ENCODE measurements at regions not wholly inside any gene's neighbourhood (a gene's known extent, or its start where the extent isn't known, plus 50 kb on each side); places are given as distances from the start of the nearest gene placed in this dataset.

- Histone ChIP-seq H3K4me1 (ENCODE audit: control extremely low read depth in 1 of 4, control insufficient read depth in 4 of 4, insufficient read depth in 4 of 4, low read length in 3 of 4) (no peaks in the 10 kb centered on the region), H3K36me3 (ENCODE audit: control insufficient read depth in 4 of 4, insufficient read depth in 4 of 4, low read length in 3 of 4) (no peaks in the 10 kb centered on the region), H3K4me3 (ENCODE audit: control insufficient read depth in 1 of 7, extremely low read depth in 1 of 7, insufficient read depth in 4 of 7, low read depth in 2 of 7, low read length in 6 of 7) (no peak overlapping the region), H3K27ac (ENCODE audit: insufficient read depth in 1 of 2, low read depth in 1 of 2, low read length in 2 of 2, poor library complexity in 1 of 2, severe bottlenecking in 2 of 2) (no peak overlapping the region), H3K27me3 (replicated peaks in 2 of 5; ENCODE audit: control insufficient read depth in 4 of 5, insufficient read depth in 5 of 5, low read length in 4 of 5) (no peaks in the 10 kb centered on the region), H3K9me3 (ENCODE audit: control extremely low read depth in 1 of 5, control insufficient read depth in 4 of 5, insufficient read depth in 2 of 5, low read depth in 1 of 5, low read length in 4 of 5) (peaks cover 0 to 12% (median 0%) of the 10 kb centered on the region in 5 experiments)
- WGBS (ENCODE audit: insufficient coverage) = 71% methylated on average over 3 of the region's 3 CpGs
- POLR2A ChIA-PET = no interaction called here
- DNase-seq = peak in 2 of 3 donors; percentile 6 to 22
- CTCF ChIA-PET = no interaction called here
Observed at GRCh38 chr12:31783996-31784645, 55.3 kb upstream of the AMN1 start.

- WGBS (ENCODE audit: insufficient coverage) = no CpG with 5 or more reads among the region's 1 CpG
- H3K9me3 ChIP-seq (ENCODE audit: control extremely low read depth in 1 of 5, control insufficient read depth in 4 of 5, insufficient read depth in 2 of 5, low read depth in 1 of 5, low read length in 4 of 5) = peaks cover 0 to 12% (median 0%) of the 10 kb centered on the region in 5 experiments
- no peaks in the 10 kb centered on the region for H3K27me3 ChIP-seq (replicated peaks in 2 of 5; ENCODE audit: control insufficient read depth in 4 of 5, insufficient read depth in 5 of 5, low read length in 4 of 5)
- no peaks in the 10 kb centered on the region for H3K4me1 ChIP-seq (ENCODE audit: control extremely low read depth in 1 of 4, control insufficient read depth in 4 of 4, insufficient read depth in 4 of 4, low read length in 3 of 4)
- no peaks in the 10 kb centered on the region for H3K36me3 ChIP-seq (ENCODE audit: control insufficient read depth in 4 of 4, insufficient read depth in 4 of 4, low read length in 3 of 4)
- ChIA-PET CTCF (no interaction called here), POLR2A (no interaction called here)
- no peak overlapping the region for H3K4me3 ChIP-seq (ENCODE audit: control insufficient read depth in 1 of 7, extremely low read depth in 1 of 7, insufficient read depth in 4 of 7, low read depth in 2 of 7, low read length in 6 of 7)
- no peak overlapping the region for H3K27ac ChIP-seq (ENCODE audit: insufficient read depth in 1 of 2, low read depth in 1 of 2, low read length in 2 of 2, poor library complexity in 1 of 2, severe bottlenecking in 2 of 2)
- no peak for DNase-seq
Observed at GRCh38 chr12:31783556-31783955, 54.7 kb upstream of the AMN1 start.

DNA sequence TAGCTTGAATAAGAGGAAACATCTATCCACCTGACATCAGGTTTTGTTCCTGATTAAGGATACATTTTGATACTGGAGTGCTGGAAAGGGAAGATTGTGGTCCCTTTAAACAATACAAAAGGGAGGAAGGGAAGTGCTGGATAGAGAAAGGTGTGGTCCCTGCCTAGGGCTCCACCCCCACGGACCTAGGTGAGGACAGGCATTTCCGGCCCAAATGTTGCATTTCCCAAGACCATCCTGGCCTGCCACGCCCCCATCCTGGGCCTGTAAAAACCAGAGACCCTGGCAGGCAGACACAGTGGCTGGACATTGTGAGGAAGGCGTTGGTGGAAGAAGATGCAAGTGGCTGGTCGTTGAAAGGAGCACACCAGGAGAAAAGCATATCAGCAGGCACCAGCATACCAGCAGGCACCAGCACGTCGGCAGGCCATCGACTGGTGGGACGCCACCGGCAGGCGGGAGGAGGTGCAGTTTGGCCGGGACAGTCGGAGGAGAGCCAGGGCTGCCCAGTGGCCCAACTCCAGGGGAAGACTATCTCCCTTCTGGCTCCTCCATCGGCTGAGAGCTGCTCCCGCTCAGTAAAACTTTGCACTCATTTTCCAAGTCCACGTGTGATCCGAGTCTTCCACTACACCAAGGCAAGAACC is 53.2 kb upstream of the AMN1 start:
- Histone ChIP-seq H3K9me3 (ENCODE audit: control extremely low read depth in 1 of 5, control insufficient read depth in 4 of 5, insufficient read depth in 2 of 5, low read depth in 1 of 5, low read length in 4 of 5) (peaks cover 0 to 12% (median 0%) of the 10 kb centered on the region in 5 experiments), H3K27ac (ENCODE audit: insufficient read depth in 1 of 2, low read depth in 1 of 2, low read length in 2 of 2, poor library complexity in 1 of 2, severe bottlenecking in 2 of 2) (no peak overlapping the region), H3K27me3 (replicated peaks in 2 of 5; ENCODE audit: control insufficient read depth in 4 of 5, insufficient read depth in 5 of 5, low read length in 4 of 5) (no peaks in the 10 kb centered on the region), H3K36me3 (ENCODE audit: control insufficient read depth in 4 of 4, insufficient read depth in 4 of 4, low read length in 3 of 4) (no peaks in the 10 kb centered on the region), H3K4me1 (ENCODE audit: control extremely low read depth in 1 of 4, control insufficient read depth in 4 of 4, insufficient read depth in 4 of 4, low read length in 3 of 4) (no peaks in the 10 kb centered on the region), H3K4me3 (ENCODE audit: control insufficient read depth in 1 of 7, extremely low read depth in 1 of 7, insufficient read depth in 4 of 7, low read depth in 2 of 7, low read length in 6 of 7) (no peak overlapping the region)
- DNase-seq = no peak
- 98% methylated on average over 15 of the region's 17 CpGs for WGBS (ENCODE audit: insufficient coverage)
- CTCF ChIA-PET = interaction anchor here (1.2 to 1.5 kb wide), 2 partner anchors 9 to 52 kb away, joined by 3 read pairs; no protein-coding TSS in a partner anchor
- POLR2A ChIA-PET = interaction anchor here (0.6 kb wide), 1 partner anchor 621 kb away, joined by 3 read pairs; no protein-coding TSS in a partner anchor

GRCh38 chr12:31780096-31780495 is 51.3 kb upstream of the AMN1 start:
- H3K4me1 ChIP-seq (ENCODE audit: control extremely low read depth in 1 of 4, control insufficient read depth in 4 of 4, insufficient read depth in 4 of 4, low read length in 3 of 4) = no peaks in the 10 kb centered on the region
- peaks cover 0 to 10% (median 0%) of the 10 kb centered on the region in 5 experiments for H3K9me3 ChIP-seq (ENCODE audit: control extremely low read depth in 1 of 5, control insufficient read depth in 4 of 5, insufficient read depth in 2 of 5, low read depth in 1 of 5, low read length in 4 of 5)
- no peak overlapping the region for H3K4me3 ChIP-seq (ENCODE audit: control insufficient read depth in 1 of 7, extremely low read depth in 1 of 7, insufficient read depth in 4 of 7, low read depth in 2 of 7, low read length in 6 of 7)
- POLR2A ChIA-PET = no interaction called here
- DNase-seq = no peak
- H3K27ac ChIP-seq (ENCODE audit: insufficient read depth in 1 of 2, low read depth in 1 of 2, low read length in 2 of 2, poor library complexity in 1 of 2, severe bottlenecking in 2 of 2) = no peak overlapping the region
- CTCF ChIA-PET = no interaction called here
- no peaks in the 10 kb centered on the region for H3K27me3 ChIP-seq (replicated peaks in 2 of 5; ENCODE audit: control insufficient read depth in 4 of 5, insufficient read depth in 5 of 5, low read length in 4 of 5)
- H3K36me3 ChIP-seq (ENCODE audit: control insufficient read depth in 4 of 4, insufficient read depth in 4 of 4, low read length in 3 of 4) = no peaks in the 10 kb centered on the region
- WGBS (ENCODE audit: insufficient coverage) = no CpG with 5 or more reads among the region's 5 CpGs

DNA sequence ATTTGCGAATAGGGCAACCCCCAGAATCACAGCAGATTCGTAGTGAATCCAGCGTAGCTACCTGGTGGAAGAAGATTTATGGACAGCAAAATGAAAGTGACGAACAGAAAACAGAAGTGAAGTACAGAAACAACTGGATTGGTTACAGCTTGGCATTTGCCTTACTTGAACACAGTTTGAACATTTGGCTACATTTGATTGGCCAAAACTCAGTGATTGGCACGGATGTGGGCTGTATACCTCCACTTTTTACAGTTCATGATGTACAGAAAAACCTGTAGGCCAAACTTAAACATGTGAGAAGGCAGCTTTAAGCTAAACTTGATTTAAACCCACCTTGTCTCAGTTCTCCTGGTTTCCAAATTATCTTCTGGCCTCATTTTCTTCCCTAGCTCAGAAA is 49.9 kb upstream of the AMN1 start:
- H3K27me3 ChIP-seq (replicated peaks in 2 of 5; ENCODE audit: control insufficient read depth in 4 of 5, insufficient read depth in 5 of 5, low read length in 4 of 5) = no peaks in the 10 kb centered on the region
- ChIA-PET POLR2A (interaction anchor here (0.6 kb wide), 1 partner anchor 357 kb away, joined by 4 read pairs; no protein-coding TSS in a partner anchor), CTCF (interaction anchor here (0.6 kb wide), 1 partner anchor 13 kb away, joined by 4 read pairs; a partner anchor contains a TSS)
- no peaks in the 10 kb centered on the region for H3K36me3 ChIP-seq (ENCODE audit: control insufficient read depth in 4 of 4, insufficient read depth in 4 of 4, low read length in 3 of 4)
- 37% methylated on average over 5 of the region's 5 CpGs for WGBS (ENCODE audit: insufficient coverage)
- H3K27ac ChIP-seq (ENCODE audit: insufficient read depth in 1 of 2, low read depth in 1 of 2, low read length in 2 of 2, poor library complexity in 1 of 2, severe bottlenecking in 2 of 2) = no peak overlapping the region
- peak overlapping the region in 1 of 7 experiments; percentile 57 for H3K4me3 ChIP-seq (ENCODE audit: control insufficient read depth in 1 of 7, extremely low read depth in 1 of 7, insufficient read depth in 4 of 7, low read depth in 2 of 7, low read length in 6 of 7)
- DNase-seq = peak; percentile 7 to 60 (median 35)
- H3K4me1 ChIP-seq (ENCODE audit: control extremely low read depth in 1 of 4, control insufficient read depth in 4 of 4, insufficient read depth in 4 of 4, low read length in 3 of 4) = peaks cover 0 to 5% (median 0%) of the 10 kb centered on the region in 4 experiments
- H3K9me3 ChIP-seq (ENCODE audit: control extremely low read depth in 1 of 5, control insufficient read depth in 4 of 5, insufficient read depth in 2 of 5, low read depth in 1 of 5, low read length in 4 of 5) = peaks cover 0 to 5% (median 0%) of the 10 kb centered on the region in 5 experiments

Data from common myeloid progenitor, CD34-positive (primary cell).